ENCODE measurements at regions not wholly inside any gene's neighbourhood (a gene's known extent, or its start where the extent isn't known, plus 50 kb on each side); places are given as distances from the start of the nearest gene placed in this dataset.

- no peaks in the 10 kb centered on the region for H3K4me1 ChIP-seq (ENCODE audit: control insufficient read depth, low read length)
- H3K27me3 ChIP-seq (ENCODE audit: control insufficient read depth, low read length), result no peaks in the 10 kb centered on the region
- H3K9me3 ChIP-seq (ENCODE audit: control insufficient read depth, insufficient read depth, low read length), result no peaks in the 10 kb centered on the region
- no peak overlapping the region for H3K27ac ChIP-seq (ENCODE audit: low read depth, low read length)
- no peaks in the 10 kb centered on the region for H4K20me1 ChIP-seq (ENCODE audit: control insufficient read depth, insufficient read depth, low read depth, low read length)
- H3K79me2 ChIP-seq (ENCODE audit: control insufficient read depth, low read length), result no peaks in the 10 kb centered on the region
- H3K4me2 ChIP-seq (ENCODE audit: low read length), result no peak overlapping the region
- no peak overlapping the region for H3K4me3 ChIP-seq (ENCODE audit: low read length)
- H3K9me2 ChIP-seq (replicated peaks; ENCODE audit: control insufficient read depth, low read length), result no peaks in the 10 kb centered on the region
- H3F3A ChIP-seq (ENCODE audit: control insufficient read depth, insufficient read depth), result no peaks in the 10 kb centered on the region
- H3K36me3 ChIP-seq (ENCODE audit: control insufficient read depth, low read length), result no peaks in the 10 kb centered on the region
- TF ChIP-seq EZH2phosphoT487 (IDR thresholded peaks at IDR 0.05; ENCODE audit: borderline replicate concordance, low read length) (no peak), CTCF (IDR thresholded peaks at IDR 0.05; ENCODE audit: low read depth, low read length, poor library complexity, severe bottlenecking) (no peak)
Observed at GRCh38 chr1:191085121-191085520, 607.5 kb upstream of the BRINP3 start.

DNA sequence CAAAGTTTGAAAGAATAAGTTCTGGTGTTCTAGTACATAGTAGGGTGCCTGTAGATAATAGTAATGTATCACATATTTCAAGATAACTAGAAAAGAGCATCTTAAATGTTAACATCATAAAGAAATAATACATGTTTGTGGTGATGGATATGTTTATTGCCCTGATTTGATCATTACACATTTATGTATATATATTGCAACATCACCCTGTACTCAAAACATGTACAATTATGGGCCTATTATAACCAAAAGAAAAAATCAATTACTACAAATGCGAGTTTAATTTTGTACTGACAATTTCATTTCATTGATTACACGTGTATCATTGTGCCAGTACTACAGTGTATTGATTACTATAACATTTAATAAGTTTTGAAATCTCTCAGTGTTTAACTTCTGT, 609.2 kb upstream of the BRINP3 start:
- no peaks in the 10 kb centered on the region for H3K4me1 ChIP-seq (ENCODE audit: control insufficient read depth, low read length)
- H3K9me2 ChIP-seq (replicated peaks; ENCODE audit: control insufficient read depth, low read length), result no peaks in the 10 kb centered on the region
- no peaks in the 10 kb centered on the region for H3F3A ChIP-seq (ENCODE audit: control insufficient read depth, insufficient read depth)
- H3K79me2 ChIP-seq (ENCODE audit: control insufficient read depth, low read length), result no peaks in the 10 kb centered on the region
- H3K4me2 ChIP-seq (ENCODE audit: low read length), result no peak overlapping the region
- no peak overlapping the region for H3K27ac ChIP-seq (ENCODE audit: low read depth, low read length)
- TF ChIP-seq CTCF (IDR thresholded peaks at IDR 0.05; ENCODE audit: low read depth, low read length, poor library complexity, severe bottlenecking) (no peak), EZH2phosphoT487 (IDR thresholded peaks at IDR 0.05; ENCODE audit: borderline replicate concordance, low read length) (no peak)
- no peaks in the 10 kb centered on the region for H3K9me3 ChIP-seq (ENCODE audit: control insufficient read depth, insufficient read depth, low read length)
- H3K27me3 ChIP-seq (ENCODE audit: control insufficient read depth, low read length), result no peaks in the 10 kb centered on the region
- no peaks in the 10 kb centered on the region for H3K36me3 ChIP-seq (ENCODE audit: control insufficient read depth, low read length)
- H4K20me1 ChIP-seq (ENCODE audit: control insufficient read depth, insufficient read depth, low read depth, low read length), result no peaks in the 10 kb centered on the region
- H3K4me3 ChIP-seq (ENCODE audit: low read length), result no peak overlapping the region

DNA sequence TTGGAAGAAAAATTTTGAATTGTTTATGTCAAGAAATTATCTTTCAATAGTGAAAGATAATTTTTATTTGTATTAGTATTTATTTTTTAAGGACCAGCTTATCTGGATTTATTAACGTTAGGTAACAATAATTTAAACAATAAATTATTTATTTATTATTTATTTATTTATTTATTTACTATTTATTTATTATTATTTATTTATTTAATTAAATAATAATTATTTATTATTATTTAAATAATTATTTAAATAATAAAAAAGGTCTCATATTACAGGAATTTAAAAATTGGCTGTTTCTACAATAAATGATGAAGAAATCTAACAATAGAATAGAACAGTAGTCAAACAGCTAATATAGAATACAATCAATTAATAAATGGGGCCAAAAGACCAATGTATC, 618.7 kb upstream of the BRINP3 start:
- no peaks in the 10 kb centered on the region for H3K9me3 ChIP-seq (ENCODE audit: control insufficient read depth, insufficient read depth, low read length)
- H3K79me2 ChIP-seq (ENCODE audit: control insufficient read depth, low read length), result no peaks in the 10 kb centered on the region
- H3K4me1 ChIP-seq (ENCODE audit: control insufficient read depth, low read length), result no peaks in the 10 kb centered on the region
- no peaks in the 10 kb centered on the region for H3K27me3 ChIP-seq (ENCODE audit: control insufficient read depth, low read length)
- no peak overlapping the region for H3K27ac ChIP-seq (ENCODE audit: low read depth, low read length)
- H3K4me3 ChIP-seq (ENCODE audit: low read length), result no peak overlapping the region
- H3K9me2 ChIP-seq (replicated peaks; ENCODE audit: control insufficient read depth, low read length), result no peaks in the 10 kb centered on the region
- no peaks in the 10 kb centered on the region for H3K36me3 ChIP-seq (ENCODE audit: control insufficient read depth, low read length)
- TF ChIP-seq CTCF (IDR thresholded peaks at IDR 0.05; ENCODE audit: low read depth, low read length, poor library complexity, severe bottlenecking) (no peak), EZH2phosphoT487 (IDR thresholded peaks at IDR 0.05; ENCODE audit: borderline replicate concordance, low read length) (no peak)
- H3K4me2 ChIP-seq (ENCODE audit: low read length), result no peak overlapping the region
- no peaks in the 10 kb centered on the region for H4K20me1 ChIP-seq (ENCODE audit: control insufficient read depth, insufficient read depth, low read depth, low read length)
- H3F3A ChIP-seq (ENCODE audit: control insufficient read depth, insufficient read depth), result no peaks in the 10 kb centered on the region

- no peaks in the 10 kb centered on the region for H3F3A ChIP-seq (ENCODE audit: control insufficient read depth, insufficient read depth)
- no peaks in the 10 kb centered on the region for H3K9me2 ChIP-seq (replicated peaks; ENCODE audit: control insufficient read depth, low read length)
- H3K9me3 ChIP-seq (ENCODE audit: control insufficient read depth, insufficient read depth, low read length), result no peaks in the 10 kb centered on the region
- TF ChIP-seq EZH2phosphoT487 (IDR thresholded peaks at IDR 0.05; ENCODE audit: borderline replicate concordance, low read length), result no peak
- no peak for TF ChIP-seq CTCF (IDR thresholded peaks at IDR 0.05; ENCODE audit: low read depth, low read length, poor library complexity, severe bottlenecking)
- H3K27ac ChIP-seq (ENCODE audit: low read depth, low read length), result no peak overlapping the region
- H3K4me2 ChIP-seq (ENCODE audit: low read length), result no peak overlapping the region
- H3K27me3 ChIP-seq (ENCODE audit: control insufficient read depth, low read length), result no peaks in the 10 kb centered on the region
- H4K20me1 ChIP-seq (ENCODE audit: control insufficient read depth, insufficient read depth, low read depth, low read length), result no peaks in the 10 kb centered on the region
- no peaks in the 10 kb centered on the region for H3K4me1 ChIP-seq (ENCODE audit: control insufficient read depth, low read length)
- H3K4me3 ChIP-seq (ENCODE audit: low read length), result no peak overlapping the region
- no peaks in the 10 kb centered on the region for H3K79me2 ChIP-seq (ENCODE audit: control insufficient read depth, low read length)
- H3K36me3 ChIP-seq (ENCODE audit: control insufficient read depth, low read length), result no peaks in the 10 kb centered on the region
Observed at GRCh38 chr1:191099696-191100095, 622.0 kb upstream of the BRINP3 start.
